CD4-positive, alpha-beta T cell (primary cell): ENCODE measurements at regions not wholly inside any gene's neighbourhood (a gene's known extent, or its start where the extent isn't known, plus 50 kb on each side); places are given as distances from the start of the nearest gene placed in this dataset.
"Not testable (repeated sequence)": the region's sequence is repeated elsewhere in the genome, so short reads cannot be mapped to it uniquely, and the experiment has no call there.

Experiments used
- ATAC-seq: fragments of 200-7000 bp; cut with Tn5 transposase; one replicate; pipeline ENCODE4 v1.10.0; 2022; ENCODE audit warnings: mild to moderate bottlenecking; ENCODE audit not compliant: poor library complexity
- CTCF ChIA-PET: fragments of 350-600 bp; sonication (Branson Sonifier 250); formaldehyde crosslinking; loops from one replicate; lab custom pipeline; 2021; ENCODE audit warnings: antibody characterized with exemption, inconsistent platforms; lab: Charles Lee
- POLR2A ChIA-PET: fragments of 350-600 bp; sonication (Branson Sonifier 250); formaldehyde crosslinking; loops from one replicate; lab custom pipeline; 2021; ENCODE audit warnings: antibody characterized with exemption, inconsistent platforms; lab: Charles Lee
- DNase-seq, 14 experiments: peaks; one replicate each; pipeline ENCODE4 v3.0.0-alpha.2; 2013 to 2020; ENCODE audit warnings: mixed read lengths in 2 of 14
- H3K27ac ChIP-seq, 2 donors: one replicate each; pipeline versions ENCODE4 v1.5.1 to v1.7.0; 2013; ENCODE audit warnings: low read length in 2 of 2, low read depth in 1 of 2, mild to moderate bottlenecking in 1 of 2
- H3K27me3 ChIP-seq, 2 experiments: 1 replicate in 1 of 2; 2 replicates in 1 of 2; pipeline versions ENCODE4 v1.6.1 to v1.7.0; 2013; ENCODE audit warnings: low read length in 2 of 2, control low read depth in 1 of 2, mild to moderate bottlenecking in 1 of 2, moderate library complexity in 1 of 2; ENCODE audit not compliant: insufficient read depth in 2 of 2, control insufficient read depth in 1 of 2
- H3K36me3 ChIP-seq: one replicate; pipeline ENCODE4 v1.6.1; 2013; ENCODE audit warnings: low read length, control low read depth; ENCODE audit not compliant: insufficient read depth
- H3K4me1 ChIP-seq: one replicate; pipeline ENCODE4 v1.6.1; 2013; ENCODE audit warnings: low read length, control low read depth; ENCODE audit not compliant: insufficient read depth
- H3K4me3 ChIP-seq: one replicate; pipeline ENCODE4 v1.5.1; 2013; ENCODE audit warnings: mild to moderate bottlenecking, low read length, moderate library complexity
- H3K9me3 ChIP-seq, 2 experiments: 1 replicate in 1 of 2; 2 replicates in 1 of 2; pipeline versions ENCODE4 v1.6.1 to v1.7.0; 2013; ENCODE audit warnings: low read length in 2 of 2, mild to moderate bottlenecking in 2 of 2, control low read depth in 1 of 2, moderate library complexity in 1 of 2; ENCODE audit not compliant: control insufficient read depth in 1 of 2, insufficient read depth in 1 of 2
- H3K27ac Mint-ChIP-seq: one replicate; pipeline ENCODE4 v1.8.0; 2020; ENCODE audit warnings: mixed read lengths
- H3K27me3 Mint-ChIP-seq: one replicate; pipeline ENCODE4 v1.8.0; 2021; ENCODE audit warnings: mixed read lengths
- H3K36me3 Mint-ChIP-seq: one replicate; pipeline ENCODE4 v1.8.0; 2021; ENCODE audit warnings: low read depth, mixed read lengths
- H3K4me1 Mint-ChIP-seq: one replicate; pipeline ENCODE4 v1.8.0; 2021; ENCODE audit warnings: low read depth, mixed read lengths
- H3K4me3 Mint-ChIP-seq: one replicate; pipeline ENCODE4 v1.8.0; 2020; ENCODE audit warnings: mild to moderate bottlenecking, mixed read lengths
- H3K9me3 Mint-ChIP-seq: one replicate; pipeline ENCODE4 v1.8.0; 2020; ENCODE audit warnings: mixed read lengths
- intact Hi-C, 2 experiments: fragments of 100-400 bp; cut with DNase I in 1 of 2; cut with micrococcal nuclease in 1 of 2; formaldehyde crosslinking; loops; one replicate each; pipeline versions ENCODE4 v1.15.1 to v1.9.0; 2023 to 2025; cut with DNase I, micrococcal nuclease
- TF ChIP-seq, protein P1 (sequence below): fragments of 200-600 bp; IDR thresholded peaks from one replicate; pipeline ENCODE4 v1.8.0; 2022; ENCODE audit warnings: antibody characterized with exemption, mild to moderate bottlenecking

DNA sequence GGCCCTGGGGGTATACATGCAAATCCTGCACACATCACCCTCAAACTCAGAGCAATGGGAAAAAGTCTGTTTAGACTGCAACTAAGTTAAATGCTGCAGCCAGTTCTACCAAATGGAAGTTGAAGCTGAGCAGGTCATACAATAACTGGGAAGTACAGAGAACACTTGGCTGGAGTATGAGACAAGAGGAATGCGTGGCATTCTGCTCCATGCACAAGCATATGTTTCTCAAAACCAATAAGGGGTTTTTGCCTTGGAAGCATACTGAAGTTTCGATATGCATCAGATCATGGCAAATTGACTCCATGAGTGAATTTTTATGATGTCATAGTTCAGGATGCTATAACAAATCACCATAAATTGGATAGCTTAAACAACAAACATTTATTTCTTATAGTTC, 193.8 kb downstream of the COL12A1 start:
- no peaks in the 10 kb centered on the region for H3K36me3 Mint-ChIP-seq
- DNase-seq (no peak), ATAC-seq (no peak)
- H3K4me3 Mint-ChIP-seq, result no peak overlapping the region
- Histone ChIP-seq H3K4me3 (no peak overlapping the region), H3K27me3 (no peaks in the 10 kb centered on the region), H3K9me3 (no peaks in the 10 kb centered on the region), H3K36me3 (no peaks in the 10 kb centered on the region), H3K27ac (no peak overlapping the region), H3K4me1 (no peaks in the 10 kb centered on the region)
- CTCF ChIA-PET, result no interaction called here
- TF ChIP-seq, protein P1, sequence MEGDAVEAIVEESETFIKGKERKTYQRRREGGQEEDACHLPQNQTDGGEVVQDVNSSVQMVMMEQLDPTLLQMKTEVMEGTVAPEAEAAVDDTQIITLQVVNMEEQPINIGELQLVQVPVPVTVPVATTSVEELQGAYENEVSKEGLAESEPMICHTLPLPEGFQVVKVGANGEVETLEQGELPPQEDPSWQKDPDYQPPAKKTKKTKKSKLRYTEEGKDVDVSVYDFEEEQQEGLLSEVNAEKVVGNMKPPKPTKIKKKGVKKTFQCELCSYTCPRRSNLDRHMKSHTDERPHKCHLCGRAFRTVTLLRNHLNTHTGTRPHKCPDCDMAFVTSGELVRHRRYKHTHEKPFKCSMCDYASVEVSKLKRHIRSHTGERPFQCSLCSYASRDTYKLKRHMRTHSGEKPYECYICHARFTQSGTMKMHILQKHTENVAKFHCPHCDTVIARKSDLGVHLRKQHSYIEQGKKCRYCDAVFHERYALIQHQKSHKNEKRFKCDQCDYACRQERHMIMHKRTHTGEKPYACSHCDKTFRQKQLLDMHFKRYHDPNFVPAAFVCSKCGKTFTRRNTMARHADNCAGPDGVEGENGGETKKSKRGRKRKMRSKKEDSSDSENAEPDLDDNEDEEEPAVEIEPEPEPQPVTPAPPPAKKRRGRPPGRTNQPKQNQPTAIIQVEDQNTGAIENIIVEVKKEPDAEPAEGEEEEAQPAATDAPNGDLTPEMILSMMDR, result no peak
- no peak overlapping the region for H3K27ac Mint-ChIP-seq
- no peaks in the 10 kb centered on the region for H3K27me3 Mint-ChIP-seq
- POLR2A ChIA-PET, result no interaction called here
- peaks cover 4% of the 10 kb centered on the region for H3K9me3 Mint-ChIP-seq
- no peaks in the 10 kb centered on the region for H3K4me1 Mint-ChIP-seq
- intact Hi-C loops, result no loop called here

GRCh38 chr6:75003984-75004383, 201.9 kb downstream of the COL12A1 start:
- H3K4me1 ChIP-seq, DNase-seq, H3K36me3 Mint-ChIP-seq, intact Hi-C loops, H3K4me3 Mint-ChIP-seq, POLR2A ChIA-PET, H3K27me3 Mint-ChIP-seq, H3K4me1 Mint-ChIP-seq, H3K9me3 ChIP-seq, H3K4me3 ChIP-seq, H3K27ac Mint-ChIP-seq, H3K9me3 Mint-ChIP-seq, ATAC-seq, H3K36me3 ChIP-seq, H3K27ac ChIP-seq, CTCF ChIA-PET, H3K27me3 ChIP-seq: not testable (repeated sequence)

- CTCF ChIA-PET, result no interaction called here
- peaks cover 4% of the 10 kb centered on the region for H3K9me3 Mint-ChIP-seq
Observed at GRCh38 chr6:74997646-74998045, 208.2 kb downstream of the COL12A1 start.

DNA sequence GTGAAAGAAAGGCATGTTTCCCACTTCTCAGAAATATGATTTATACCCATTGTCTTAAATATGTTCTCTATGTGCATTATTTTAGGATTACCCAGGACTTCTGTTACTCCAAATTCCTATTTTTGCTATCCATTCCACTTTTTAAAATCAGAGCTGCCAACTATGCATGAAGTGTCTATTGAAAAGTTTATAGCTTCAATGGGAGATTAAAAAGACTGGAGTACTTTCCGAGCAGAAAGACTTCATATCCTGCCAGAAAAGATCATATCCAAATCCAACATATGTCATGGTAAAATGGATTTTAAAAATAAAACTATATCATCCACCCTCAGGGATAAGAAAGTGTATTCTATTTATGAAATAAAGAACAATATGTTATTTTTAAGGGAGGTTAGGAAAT, 212.7 kb downstream of the COL12A1 start:
- CTCF ChIA-PET, result no interaction called here
- intact Hi-C loops, result no loop called here
- no peak for ATAC-seq
- no peaks in the 10 kb centered on the region for H3K9me3 ChIP-seq
- H3K36me3 Mint-ChIP-seq, result no peaks in the 10 kb centered on the region
- no peaks in the 10 kb centered on the region for H3K9me3 Mint-ChIP-seq
- no peak overlapping the region for H3K4me3 Mint-ChIP-seq
- TF ChIP-seq, protein P1, result no peak
- no peaks in the 10 kb centered on the region for H3K27me3 ChIP-seq
- H3K27me3 Mint-ChIP-seq, result no peaks in the 10 kb centered on the region
- no peak overlapping the region for H3K4me3 ChIP-seq
- no peaks in the 10 kb centered on the region for H3K4me1 ChIP-seq
- H3K27ac ChIP-seq, result no peak overlapping the region
- no peaks in the 10 kb centered on the region for H3K36me3 ChIP-seq
- H3K27ac Mint-ChIP-seq, result no peak overlapping the region
- H3K4me1 Mint-ChIP-seq, result no peaks in the 10 kb centered on the region
- DNase-seq, result no peak
- POLR2A ChIA-PET, result no interaction called here

More at GRCh38 chr6:74997646-74998045, 208.2 kb downstream of the COL12A1 start:
- TF ChIP-seq, protein P1, result no peak
- Histone ChIP-seq H3K9me3 (no peaks in the 10 kb centered on the region), H3K4me1 (no peaks in the 10 kb centered on the region), H3K36me3 (no peaks in the 10 kb centered on the region), H3K27me3 (no peaks in the 10 kb centered on the region), H3K27ac (no peak overlapping the region), H3K4me3 (no peak overlapping the region)
- POLR2A ChIA-PET, result no interaction called here
- ATAC-seq, result no peak
- no peak for DNase-seq
- Mint-ChIP-seq H3K27ac (no peak overlapping the region), H3K36me3 (no peaks in the 10 kb centered on the region), H3K27me3 (no peaks in the 10 kb centered on the region), H3K4me3 (no peak overlapping the region), H3K4me1 (no peaks in the 10 kb centered on the region)
- intact Hi-C loops, result no loop called here
